ENCODE measurements at regions not wholly inside any gene's neighbourhood (a gene's known extent, or its start where the extent isn't known, plus 50 kb on each side); places are given as distances from the start of the nearest gene placed in this dataset.
A peak's percentile ranks its signal among the peaks of the same experiment; 100 is the strongest.
"Not testable (repeated sequence)": the region's sequence is repeated elsewhere in the genome, so short reads cannot be mapped to it uniquely, and the experiment has no call there.

GRCh38 chr5:3341446-3342240, 254.0 kb upstream of the IRX1 start:
- no peak for DNase-seq (ENCODE audit: low read depth)

GRCh38 chr5:3340471-3340870, 255.2 kb upstream of the IRX1 start:
- no peak for DNase-seq (ENCODE audit: low read depth)

GRCh38 chr5:3339798-3340115, 255.9 kb upstream of the IRX1 start:
- DNase-seq (ENCODE audit: low read depth): no peak

- DNase-seq (ENCODE audit: low read depth): no peak
Observed at GRCh38 chr5:3339092-3339797, 256.4 kb upstream of the IRX1 start.

- DNase-seq (ENCODE audit: low read depth): no peak
Observed at GRCh38 chr5:3337812-3338541, 257.7 kb upstream of the IRX1 start.

GRCh38 chr5:3336666-3337065, 259.0 kb upstream of the IRX1 start:
- no peak for DNase-seq (ENCODE audit: low read depth)

- DNase-seq (ENCODE audit: low read depth): no peak
Observed at GRCh38 chr5:3335301-3335700, 260.3 kb upstream of the IRX1 start.

- no peak for DNase-seq (ENCODE audit: low read depth)
Observed at GRCh38 chr5:3333836-3334235, 261.8 kb upstream of the IRX1 start.

- DNase-seq (ENCODE audit: low read depth): no peak
Observed at GRCh38 chr5:3333105-3333504, 262.5 kb upstream of the IRX1 start.

GRCh38 chr5:3331819-3332218, 263.8 kb upstream of the IRX1 start:
- no peak for DNase-seq (ENCODE audit: low read depth)

- no peak for DNase-seq (ENCODE audit: low read depth)
Observed at GRCh38 chr5:3330442-3330841, 265.2 kb upstream of the IRX1 start.

GRCh38 chr5:3329427-3329826, 266.2 kb upstream of the IRX1 start:
- DNase-seq (ENCODE audit: low read depth): peak; percentile 70

- DNase-seq (ENCODE audit: low read depth): no peak
Observed at GRCh38 chr5:3326841-3327232, 268.8 kb upstream of the IRX1 start.

- DNase-seq (ENCODE audit: low read depth): peak; percentile 79
Observed at GRCh38 chr5:3325972-3326840, 269.4 kb upstream of the IRX1 start.

GRCh38 chr5:3325201-3325971, 270.2 kb upstream of the IRX1 start:
- peak; percentile 81 for DNase-seq (ENCODE audit: low read depth)

- DNase-seq (ENCODE audit: low read depth): peak; percentile 46
Observed at GRCh38 chr5:3324421-3325101, 271.1 kb upstream of the IRX1 start.

GRCh38 chr5:3323966-3324365, 271.7 kb upstream of the IRX1 start:
- not testable (repeated sequence) for DNase-seq (ENCODE audit: low read depth)

- DNase-seq (ENCODE audit: low read depth): no peak
Observed at GRCh38 chr5:3323144-3323543, 272.5 kb upstream of the IRX1 start.

GRCh38 chr5:3322642-3323041, 273.0 kb upstream of the IRX1 start:
- DNase-seq (ENCODE audit: low read depth): no peak

GRCh38 chr5:3321923-3322322, 273.7 kb upstream of the IRX1 start:
- DNase-seq (ENCODE audit: low read depth): no peak
